CD8-positive, alpha-beta memory T cell (primary cell): ENCODE measurements at regions not wholly inside any gene's neighbourhood (a gene's known extent, or its start where the extent isn't known, plus 50 kb on each side); places are given as distances from the start of the nearest gene placed in this dataset.

ENCODE experiments used
- CTCF ChIA-PET: fragments of 350-600 bp; sonication (Branson Sonifier 250); formaldehyde crosslinking; loops from one replicate; lab custom pipeline; 2021; ENCODE audit warnings: antibody characterized with exemption; lab: Charles Lee
- POLR2A ChIA-PET: fragments of 350-600 bp; sonication (Branson Sonifier 250); formaldehyde crosslinking; loops from one replicate; lab custom pipeline; 2021; ENCODE audit warnings: antibody characterized with exemption; lab: Charles Lee
- DNase-seq, 5 donors: peaks; one replicate each; pipeline versions ENCODE4 v3.0.0 to v3.0.0-alpha.2; 2020 to 2022; ENCODE audit warnings: mixed read lengths in 1 of 5
- H3K27ac ChIP-seq: one replicate; pipeline ENCODE4 v1.7.0; 2013; ENCODE audit warnings: low read depth, mild to moderate bottlenecking, low read length, moderate library complexity
- H3K27me3 ChIP-seq: 2 replicates; pipeline ENCODE4 v1.7.0; 2013; ENCODE audit warnings: low read length, mild to moderate bottlenecking; ENCODE audit not compliant: insufficient read depth, poor library complexity, severe bottlenecking
- H3K36me3 ChIP-seq: 2 replicates; pipeline ENCODE4 v1.7.0; 2013; ENCODE audit warnings: mild to moderate bottlenecking, low read length, moderate library complexity; ENCODE audit not compliant: insufficient read depth
- H3K4me1 ChIP-seq: 2 replicates; pipeline ENCODE4 v1.7.0; 2013; ENCODE audit warnings: mild to moderate bottlenecking, low read length, moderate library complexity; ENCODE audit not compliant: insufficient read depth
- H3K4me3 ChIP-seq: 2 replicates; pipeline ENCODE4 v1.7.0; 2013; ENCODE audit warnings: mild to moderate bottlenecking, low read length
- H3K9me3 ChIP-seq: 2 replicates; pipeline ENCODE4 v1.7.0; 2013; ENCODE audit warnings: mild to moderate bottlenecking, low read length
- H3K27ac Mint-ChIP-seq, 8 donors: one replicate each; pipeline ENCODE4 v1.8.0; 2020 to 2021; ENCODE audit warnings: mixed read lengths in 8 of 8, mild to moderate bottlenecking in 6 of 8, inconsistent platforms in 3 of 8, moderate library complexity in 3 of 8
- H3K27me3 Mint-ChIP-seq, 2 donors: one replicate each; pipeline ENCODE4 v1.8.0; 2020 to 2021; ENCODE audit warnings: mixed read lengths in 2 of 2, mild to moderate bottlenecking in 1 of 2, moderate library complexity in 1 of 2
- H3K36me3 Mint-ChIP-seq, 3 donors: one replicate each; pipeline ENCODE4 v1.8.0; 2020 to 2021; ENCODE audit warnings: mixed read lengths in 3 of 3, inconsistent platforms in 1 of 3, mild to moderate bottlenecking in 1 of 3
- H3K4me1 Mint-ChIP-seq, 3 donors: one replicate each; pipeline ENCODE4 v1.8.0; 2020 to 2021; ENCODE audit warnings: mixed read lengths in 3 of 3, inconsistent platforms in 1 of 3, mild to moderate bottlenecking in 1 of 3
- H3K4me3 Mint-ChIP-seq, 7 donors: one replicate each; pipeline ENCODE4 v1.8.0; 2020 to 2021; ENCODE audit warnings: mixed read lengths in 7 of 7, mild to moderate bottlenecking in 6 of 7, moderate library complexity in 4 of 7, inconsistent platforms in 2 of 7
- H3K9me3 Mint-ChIP-seq, 5 donors: one replicate each; pipeline ENCODE4 v1.8.0; 2020 to 2022; ENCODE audit warnings: mixed read lengths in 5 of 5, mild to moderate bottlenecking in 3 of 5, moderate library complexity in 2 of 5, inconsistent platforms in 1 of 5

DNA sequence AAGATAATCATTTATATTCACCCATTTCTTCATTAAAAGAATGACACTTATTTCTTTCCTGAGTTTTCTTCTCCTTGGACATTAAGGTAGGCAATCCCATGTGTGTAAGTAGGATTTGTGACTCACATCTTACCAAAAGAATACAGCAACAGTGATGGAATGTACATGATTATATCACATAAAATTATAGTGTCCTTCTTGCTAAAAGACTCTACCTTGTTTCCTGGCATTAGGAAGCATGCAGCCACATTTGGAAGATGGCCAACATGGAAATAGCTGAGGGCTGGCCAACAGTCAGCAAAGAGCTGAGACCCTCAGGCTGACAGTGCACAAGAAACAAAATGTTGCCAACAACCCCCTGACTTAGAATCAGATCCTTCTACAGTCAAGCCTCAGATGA lies 327.9 kb upstream of the MARCKS start:
- H3K36me3 ChIP-seq = no peaks in the 10 kb centered on the region
- no peak overlapping the region for H3K4me3 Mint-ChIP-seq
- H3K27me3 Mint-ChIP-seq = no peaks in the 10 kb centered on the region
- no peaks in the 10 kb centered on the region for H3K36me3 Mint-ChIP-seq
- no peak overlapping the region for H3K27ac ChIP-seq
- CTCF ChIA-PET = no interaction called here
- no peaks in the 10 kb centered on the region for H3K9me3 ChIP-seq
- H3K9me3 Mint-ChIP-seq = no peaks in the 10 kb centered on the region
- POLR2A ChIA-PET = no interaction called here
- no peaks in the 10 kb centered on the region for H3K4me1 Mint-ChIP-seq
- no peaks in the 10 kb centered on the region for H3K4me1 ChIP-seq
- DNase-seq = no peak
- no peaks in the 10 kb centered on the region for H3K27me3 ChIP-seq
- no peak overlapping the region for H3K4me3 ChIP-seq
- peak overlapping the region in 1 of 8 donors; percentile 56 for H3K27ac Mint-ChIP-seq

DNA sequence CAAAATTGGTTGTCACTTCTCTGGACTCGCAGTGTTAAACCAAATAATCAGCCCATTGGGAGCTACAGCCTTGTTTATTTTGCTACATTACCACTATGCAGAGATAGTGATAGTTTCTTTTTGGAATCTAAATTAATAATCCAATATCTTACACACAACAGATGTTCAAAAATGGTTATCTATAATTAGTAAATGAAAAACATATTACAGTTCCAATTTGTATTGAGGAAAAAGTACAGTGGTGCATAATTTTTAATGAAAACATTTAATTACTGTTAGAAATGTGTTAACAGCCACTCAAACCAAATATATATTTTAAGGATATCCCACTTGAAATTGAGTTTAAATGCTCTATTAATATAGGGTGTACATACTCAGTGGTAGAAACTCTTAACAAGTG lies 327.3 kb upstream of the MARCKS start:
- H3K9me3 ChIP-seq = no peaks in the 10 kb centered on the region
- CTCF ChIA-PET = no interaction called here
- DNase-seq = no peak
- POLR2A ChIA-PET = no interaction called here
- H3K4me1 ChIP-seq = no peaks in the 10 kb centered on the region
- no peaks in the 10 kb centered on the region for H3K36me3 ChIP-seq
- no peaks in the 10 kb centered on the region for H3K36me3 Mint-ChIP-seq
- H3K27me3 Mint-ChIP-seq = no peaks in the 10 kb centered on the region
- H3K27ac ChIP-seq = no peak overlapping the region
- no peaks in the 10 kb centered on the region for H3K9me3 Mint-ChIP-seq
- no peaks in the 10 kb centered on the region for H3K4me1 Mint-ChIP-seq
- no peak overlapping the region for H3K4me3 Mint-ChIP-seq
- H3K4me3 ChIP-seq = no peak overlapping the region
- H3K27me3 ChIP-seq = no peaks in the 10 kb centered on the region
- no peak overlapping the region for H3K27ac Mint-ChIP-seq

DNA sequence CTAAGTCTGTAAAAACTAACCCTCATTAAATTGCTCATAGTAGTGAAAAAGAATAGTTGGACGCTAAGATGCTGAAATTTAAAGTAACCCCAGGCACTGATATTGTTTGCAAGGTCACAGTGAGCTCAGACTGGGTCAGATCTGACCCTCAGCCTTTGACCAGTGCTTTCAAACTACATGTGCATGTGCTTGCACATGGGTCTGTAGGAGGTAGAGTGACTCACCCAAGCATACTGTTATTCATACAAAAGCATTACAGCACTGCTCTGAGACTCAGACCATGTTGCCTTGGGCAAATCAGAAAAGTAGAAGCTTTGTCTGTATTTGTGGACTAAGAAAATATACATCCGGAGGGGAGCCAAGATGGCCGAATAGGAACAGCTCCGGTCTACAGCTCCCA lies 326.4 kb upstream of the MARCKS start:
- Histone ChIP-seq H3K36me3 (no peaks in the 10 kb centered on the region), H3K27me3 (no peaks in the 10 kb centered on the region), H3K4me1 (no peaks in the 10 kb centered on the region), H3K9me3 (no peaks in the 10 kb centered on the region), H3K27ac (no peak overlapping the region), H3K4me3 (no peak overlapping the region)
- Mint-ChIP-seq H3K27me3 (no peaks in the 10 kb centered on the region), H3K27ac (no peak overlapping the region), H3K4me3 (no peak overlapping the region), H3K9me3 (no peaks in the 10 kb centered on the region), H3K36me3 (no peaks in the 10 kb centered on the region), H3K4me1 (no peaks in the 10 kb centered on the region)
- POLR2A ChIA-PET = no interaction called here
- no peak for DNase-seq
- CTCF ChIA-PET = no interaction called here

DNA sequence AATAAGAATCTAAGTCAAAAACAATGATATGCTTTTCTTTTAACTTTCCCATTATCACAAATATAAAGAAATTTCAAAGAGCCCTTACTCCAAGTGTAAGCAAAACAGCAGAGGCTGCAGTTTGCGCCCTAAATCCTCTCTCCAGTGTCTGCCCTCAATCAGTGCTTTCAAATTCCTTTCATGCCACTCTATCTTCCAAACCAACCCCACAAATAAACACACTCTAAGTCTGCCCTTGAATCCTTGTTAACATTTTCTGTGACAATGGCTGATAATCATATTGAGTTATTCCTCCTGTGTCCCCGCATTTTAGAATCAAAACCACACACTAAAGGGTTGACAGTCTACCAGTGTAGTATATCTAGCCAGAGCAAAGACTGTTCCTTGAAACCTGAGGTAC lies 317.9 kb upstream of the MARCKS start:
- H3K27ac Mint-ChIP-seq = no peak overlapping the region
- H3K27me3 ChIP-seq = no peaks in the 10 kb centered on the region
- DNase-seq = no peak
- H3K36me3 ChIP-seq = no peaks in the 10 kb centered on the region
- H3K27ac ChIP-seq = no peak overlapping the region
- no peaks in the 10 kb centered on the region for H3K9me3 ChIP-seq
- no peaks in the 10 kb centered on the region for H3K36me3 Mint-ChIP-seq
- no peaks in the 10 kb centered on the region for H3K27me3 Mint-ChIP-seq
- POLR2A ChIA-PET = no interaction called here
- no peaks in the 10 kb centered on the region for H3K4me1 ChIP-seq
- H3K4me3 Mint-ChIP-seq = no peak overlapping the region
- no peak overlapping the region for H3K4me3 ChIP-seq
- H3K4me1 Mint-ChIP-seq = no peaks in the 10 kb centered on the region
- peaks cover 0 to 2% (median 0%) of the 10 kb centered on the region in 5 donors for H3K9me3 Mint-ChIP-seq
- CTCF ChIA-PET = no interaction called here

DNA sequence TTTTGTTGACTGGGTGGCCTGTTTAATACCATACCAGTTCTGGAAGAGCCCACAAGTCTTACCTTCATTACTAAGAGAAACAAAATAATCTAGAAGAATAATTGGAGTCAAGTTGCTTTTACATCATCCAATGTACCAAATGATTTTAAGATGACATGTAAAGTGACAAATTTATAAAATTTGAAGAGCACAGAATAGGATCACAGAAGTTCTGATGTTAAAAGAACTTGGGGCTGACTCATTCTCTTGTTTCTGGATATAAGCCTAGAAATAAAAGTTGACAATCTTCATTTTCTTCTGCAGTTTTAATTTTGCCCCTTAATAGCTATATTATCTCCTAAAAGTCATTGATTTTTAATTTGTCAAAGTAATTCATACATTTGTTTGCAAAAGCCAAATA lies 317.5 kb upstream of the MARCKS start:
- ChIA-PET CTCF (no interaction called here), POLR2A (no interaction called here)
- Histone ChIP-seq H3K9me3 (no peaks in the 10 kb centered on the region), H3K27ac (no peak overlapping the region), H3K4me3 (no peak overlapping the region), H3K27me3 (no peaks in the 10 kb centered on the region), H3K36me3 (no peaks in the 10 kb centered on the region), H3K4me1 (no peaks in the 10 kb centered on the region)
- H3K36me3 Mint-ChIP-seq = no peaks in the 10 kb centered on the region
- H3K4me3 Mint-ChIP-seq = no peak overlapping the region
- no peaks in the 10 kb centered on the region for H3K4me1 Mint-ChIP-seq
- no peaks in the 10 kb centered on the region for H3K27me3 Mint-ChIP-seq
- H3K27ac Mint-ChIP-seq = no peak overlapping the region
- DNase-seq = no peak
- peaks cover 0 to 2% (median 0%) of the 10 kb centered on the region in 5 donors for H3K9me3 Mint-ChIP-seq

DNA sequence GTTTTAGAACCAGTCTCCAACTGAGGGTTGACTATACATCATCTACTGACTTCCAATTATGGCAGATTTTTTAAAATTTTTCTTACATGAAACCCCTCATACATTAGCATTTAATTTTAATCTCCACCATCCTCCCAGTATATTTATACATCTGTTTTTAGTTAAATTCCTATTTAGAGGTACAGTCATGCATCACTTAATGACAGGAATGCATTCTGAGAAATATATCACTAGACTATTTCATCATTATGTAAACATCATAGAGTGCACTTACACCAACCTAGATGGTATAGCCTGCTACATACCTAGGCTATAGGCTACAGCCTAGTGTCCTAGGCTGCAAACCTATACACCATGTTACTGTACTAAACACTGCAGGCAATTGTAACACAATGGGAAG lies 316.7 kb upstream of the MARCKS start:
- Mint-ChIP-seq H3K4me3 (no peak overlapping the region), H3K9me3 (peaks cover 0 to 4% (median 0%) of the 10 kb centered on the region in 5 donors), H3K36me3 (no peaks in the 10 kb centered on the region), H3K27me3 (peaks cover 0 to 3% of the 10 kb centered on the region in 2 donors), H3K4me1 (no peaks in the 10 kb centered on the region), H3K27ac (no peak overlapping the region)
- ChIA-PET CTCF (no interaction called here), POLR2A (no interaction called here)
- Histone ChIP-seq H3K27me3 (no peaks in the 10 kb centered on the region), H3K9me3 (no peaks in the 10 kb centered on the region), H3K4me3 (no peak overlapping the region), H3K36me3 (no peaks in the 10 kb centered on the region), H3K27ac (no peak overlapping the region), H3K4me1 (no peaks in the 10 kb centered on the region)
- DNase-seq = no peak

DNA sequence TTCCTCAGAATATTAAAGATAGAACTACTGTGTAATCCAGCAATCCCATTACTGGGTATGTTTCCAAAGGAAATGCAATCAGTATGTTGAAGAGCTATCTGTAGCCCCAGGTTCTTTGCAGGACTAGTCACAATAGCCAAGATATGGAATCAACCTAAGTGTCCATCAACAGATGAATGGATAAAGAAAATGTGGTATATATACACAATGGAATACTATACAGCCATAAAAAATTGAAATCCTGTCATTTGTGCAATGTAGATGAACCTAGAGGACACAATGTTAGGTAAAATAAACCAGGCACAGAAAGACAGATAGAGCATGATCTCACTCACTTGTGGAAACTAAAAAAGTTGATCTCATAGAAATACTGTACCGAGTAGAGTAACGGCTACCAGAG lies 306.0 kb upstream of the MARCKS start:
- H3K9me3 Mint-ChIP-seq = peaks cover 0 to 33% (median 8%) of the 10 kb centered on the region in 5 donors
- POLR2A ChIA-PET = no interaction called here
- no peak for DNase-seq
- no peak overlapping the region for H3K27ac ChIP-seq
- no peaks in the 10 kb centered on the region for H3K9me3 ChIP-seq
- no peak overlapping the region for H3K4me3 ChIP-seq
- H3K27me3 ChIP-seq = no peaks in the 10 kb centered on the region
- H3K27ac Mint-ChIP-seq = no peak overlapping the region
- no peak overlapping the region for H3K4me3 Mint-ChIP-seq
- no peaks in the 10 kb centered on the region for H3K4me1 ChIP-seq
- no peaks in the 10 kb centered on the region for H3K27me3 Mint-ChIP-seq
- H3K36me3 Mint-ChIP-seq = no peaks in the 10 kb centered on the region
- H3K4me1 Mint-ChIP-seq = no peaks in the 10 kb centered on the region
- no peaks in the 10 kb centered on the region for H3K36me3 ChIP-seq
- CTCF ChIA-PET = no interaction called here

DNA sequence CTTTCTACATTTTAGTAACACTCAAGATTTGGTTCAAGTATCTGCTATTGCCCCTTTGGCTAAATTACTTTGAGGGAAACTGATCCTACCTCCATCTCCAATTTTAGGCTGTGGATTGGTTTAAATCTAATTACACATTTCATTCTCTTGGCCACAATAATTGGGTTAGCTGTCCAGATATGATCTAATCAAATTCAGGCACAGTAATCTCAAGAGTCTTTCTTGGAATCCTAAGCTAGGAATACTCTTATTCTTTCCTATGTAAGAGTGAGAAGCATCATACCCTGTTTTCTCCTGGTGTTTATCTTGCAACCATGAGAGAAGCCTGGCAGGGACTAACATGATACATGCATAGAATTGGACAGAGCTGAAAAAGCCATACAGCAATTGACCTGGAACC lies 300.4 kb upstream of the MARCKS start:
- CTCF ChIA-PET = no interaction called here
- Histone ChIP-seq H3K36me3 (no peaks in the 10 kb centered on the region), H3K9me3 (no peaks in the 10 kb centered on the region), H3K27ac (no peak overlapping the region), H3K4me3 (no peak overlapping the region), H3K27me3 (no peaks in the 10 kb centered on the region), H3K4me1 (no peaks in the 10 kb centered on the region)
- Mint-ChIP-seq H3K36me3 (no peaks in the 10 kb centered on the region), H3K4me1 (no peaks in the 10 kb centered on the region), H3K27ac (no peak overlapping the region), H3K9me3 (peaks cover 0 to 6% (median 1%) of the 10 kb centered on the region in 5 donors), H3K4me3 (no peak overlapping the region), H3K27me3 (no peaks in the 10 kb centered on the region)
- POLR2A ChIA-PET = no interaction called here
- DNase-seq = no peak

DNA sequence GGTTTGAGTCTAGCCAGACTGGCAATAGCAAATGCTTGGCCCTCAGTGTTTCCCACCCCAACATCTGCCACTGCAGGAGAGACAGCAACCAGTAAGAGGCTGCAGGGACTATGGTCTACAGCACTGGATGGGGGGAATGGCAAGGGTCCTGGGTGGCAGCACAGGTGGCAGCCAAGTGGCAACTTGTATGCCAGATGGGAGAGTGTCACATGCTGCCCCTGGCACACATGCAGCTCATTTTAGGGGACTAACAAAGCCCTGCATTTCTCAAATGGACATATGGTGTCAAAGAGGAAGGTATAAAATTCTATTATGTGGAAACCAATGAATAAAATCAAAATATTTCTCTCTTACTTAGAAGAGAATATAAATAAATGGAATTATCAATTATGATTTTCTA lies 298.7 kb upstream of the MARCKS start:
- DNase-seq = no peak
- H3K36me3 ChIP-seq = no peaks in the 10 kb centered on the region
- H3K4me3 Mint-ChIP-seq = no peak overlapping the region
- ChIA-PET POLR2A (no interaction called here), CTCF (no interaction called here)
- H3K27me3 Mint-ChIP-seq = no peaks in the 10 kb centered on the region
- no peaks in the 10 kb centered on the region for H3K4me1 Mint-ChIP-seq
- no peaks in the 10 kb centered on the region for H3K27me3 ChIP-seq
- H3K27ac Mint-ChIP-seq = no peak overlapping the region
- no peaks in the 10 kb centered on the region for H3K9me3 ChIP-seq
- peaks cover 0 to 2% (median 0%) of the 10 kb centered on the region in 5 donors for H3K9me3 Mint-ChIP-seq
- H3K27ac ChIP-seq = no peak overlapping the region
- H3K36me3 Mint-ChIP-seq = no peaks in the 10 kb centered on the region
- H3K4me3 ChIP-seq = no peak overlapping the region
- H3K4me1 ChIP-seq = no peaks in the 10 kb centered on the region
